Endothelial cell of umbilical vein (primary cell): ENCODE measurements at regions not wholly inside any gene's neighbourhood (a gene's known extent, or its start where the extent isn't known, plus 50 kb on each side); places are given as distances from the start of the nearest gene placed in this dataset.

Source experiments
- BruUV-seq: library from RNA; stranded (reverse); fragments of 400-500 nt; replicated peaks from 2 replicates; lab custom pipeline; 2021; lab: Mats Ljungman, UMichigan
- CTCF ChIA-PET: fragments of 300-600, 350-600 bp; sonication (Branson Sonifier 250); formaldehyde crosslinking; loops from one replicate; lab custom pipeline; 2021; ENCODE audit warnings: antibody characterized with exemption, inconsistent platforms; lab: Charles Lee
- POLR2A ChIA-PET: fragments of 300-600, 350-600 bp; sonication (Branson Sonifier 250); formaldehyde crosslinking; loops from one replicate; lab custom pipeline; 2021; ENCODE audit warnings: antibody characterized with exemption, inconsistent platforms; lab: Charles Lee
- DNase-seq: peaks from one replicate; pipeline ENCODE4 v3.0.0-alpha.2; 2011; ENCODE audit warnings: low read depth, low spot score
- FAIRE-seq: peaks from 2 replicates; lab custom pipeline; 2011; peaks lifted over from hg19 to GRCh38; lab: Jason Lieb, UNC
- H2AFZ ChIP-seq: 2 replicates; pipeline ENCODE4 v1.6.0; 2012; ENCODE audit warnings: low read depth, low read length, control low read depth, inconsistent platforms
- H3K27ac ChIP-seq: 2 replicates; pipeline ENCODE4 v1.5.1; 2011; ENCODE audit warnings: low read depth, mild to moderate bottlenecking, control low read depth, low read length, moderate library complexity; ENCODE audit not compliant: insufficient read depth
- H3K27me3 ChIP-seq, 2 experiments: 2 replicates each; pipeline versions ENCODE4 v1.6.0 to v1.6.1; 2011; ENCODE audit warnings: low read length in 2 of 2, mixed read lengths in 1 of 2; ENCODE audit not compliant: control insufficient read depth in 2 of 2, insufficient read depth in 2 of 2
- H3K36me3 ChIP-seq, 2 experiments: 2 replicates in 1 of 2; 3 replicates in 1 of 2; pipeline ENCODE4 v1.5.1; 2011; ENCODE audit warnings: low read length in 2 of 2, mild to moderate bottlenecking in 1 of 2, moderate library complexity in 1 of 2; ENCODE audit not compliant: control insufficient read depth in 2 of 2, insufficient read depth in 2 of 2; ENCODE audit errors: extremely low read depth in 1 of 2
- H3K4me1 ChIP-seq: 3 replicates; pipeline ENCODE4 v1.5.1; 2011; ENCODE audit warnings: mild to moderate bottlenecking, low read length; ENCODE audit not compliant: control insufficient read depth, insufficient read depth; ENCODE audit errors: extremely low read depth
- H3K4me2 ChIP-seq: 2 replicates; pipeline ENCODE4 v1.6.1; 2011; ENCODE audit warnings: low read length, control low read depth, mixed read lengths; ENCODE audit not compliant: insufficient read depth
- H3K4me3 ChIP-seq, 3 experiments: fragments of 200-600 bp in 1 of 3; sonication (generic), shearing (Covaris generic) in 1 of 3; replicated peaks in 1 of 3; 2 replicates each; pipeline ENCODE4 v1.5.1; 2011 to 2016; ENCODE audit warnings: control low read depth in 3 of 3, low read length in 3 of 3, mild to moderate bottlenecking in 2 of 3, inconsistent platforms in 1 of 3, low read depth in 1 of 3, moderate library complexity in 1 of 3; ENCODE audit not compliant: insufficient read depth in 1 of 3
- H3K79me2 ChIP-seq: 2 replicates; pipeline ENCODE4 v1.6.0; 2012; ENCODE audit warnings: low read length, inconsistent platforms; ENCODE audit not compliant: control insufficient read depth, insufficient read depth
- H3K9ac ChIP-seq: replicated peaks from 2 replicates; pipeline ENCODE3; 2011; ENCODE audit warnings: low read length, control low read depth; ENCODE audit not compliant: insufficient read depth; ENCODE audit errors: extremely low read depth
- H3K9me1 ChIP-seq: replicated peaks from 3 replicates; pipeline ENCODE4 v1.6.0; 2011; ENCODE audit warnings: mild to moderate bottlenecking, low read length; ENCODE audit not compliant: control insufficient read depth, insufficient read depth; ENCODE audit errors: extremely low read depth
- H3K9me3 ChIP-seq: replicated peaks from 2 replicates; pipeline ENCODE4 v1.5.1; 2012; ENCODE audit warnings: low read length, inconsistent platforms; ENCODE audit not compliant: control insufficient read depth, insufficient read depth
- H4K20me1 ChIP-seq: replicated peaks from 2 replicates; pipeline ENCODE3; 2011; ENCODE audit warnings: mild to moderate bottlenecking, low read length; ENCODE audit not compliant: control insufficient read depth, insufficient read depth; ENCODE audit errors: extremely low read depth
- CTCF ChIP-seq, 2 donors: IDR thresholded peaks; 1 replicate in 1 of 2; 2 replicates in 1 of 2; pipeline ENCODE4 v1.5.1; 2011; ENCODE audit warnings: low read length in 2 of 2, mild to moderate bottlenecking in 2 of 2, moderate library complexity in 2 of 2, control low read depth in 1 of 2, inconsistent platforms in 1 of 2, low read depth in 1 of 2; ENCODE audit not compliant: insufficient read depth in 1 of 2; ENCODE audit errors: extremely low read depth in 1 of 2
- EZH2 ChIP-seq: IDR thresholded peaks from 2 replicates; pipeline ENCODE4 v1.6.1; 2012; ENCODE audit warnings: borderline replicate concordance, low read depth, mild to moderate bottlenecking, moderate library complexity, low read length, inconsistent platforms; ENCODE audit not compliant: severe bottlenecking
- FOS ChIP-seq: IDR thresholded peaks from 2 replicates; pipeline ENCODE4 v1.6.1; 2011; ENCODE audit warnings: mild to moderate bottlenecking, low read length, moderate library complexity, borderline replicate concordance; ENCODE audit not compliant: insufficient read depth
- GATA2 ChIP-seq: IDR thresholded peaks from 2 replicates; pipeline ENCODE4 v1.7.0; 2011; ENCODE audit warnings: low read depth, mild to moderate bottlenecking, moderate library complexity, mixed read lengths, low read length; ENCODE audit not compliant: insufficient read length, insufficient read depth
- JUN ChIP-seq: IDR thresholded peaks from 2 replicates; pipeline ENCODE4 v1.6.1; 2011; ENCODE audit warnings: borderline replicate concordance, low read depth; ENCODE audit not compliant: insufficient read length, insufficient read depth
- MAX ChIP-seq: IDR thresholded peaks from 2 replicates; pipeline ENCODE4 v1.6.1; 2011; ENCODE audit not compliant: insufficient read depth, insufficient read length
- MYC ChIP-seq: IDR thresholded peaks from one replicate; pipeline ENCODE4 v1.6.1; 2011; ENCODE audit warnings: mild to moderate bottlenecking, low read depth, low read length
- POLR2A ChIP-seq: IDR thresholded peaks from 2 replicates; pipeline ENCODE4 v1.6.1; 2012; ENCODE audit warnings: low read depth, mild to moderate bottlenecking, control low read depth, low read length
- POLR2AphosphoS5 ChIP-seq: IDR thresholded peaks from 2 replicates; pipeline ENCODE4 v1.6.1; 2012; ENCODE audit warnings: low read depth, mild to moderate bottlenecking, control low read depth, low read length, moderate library complexity; ENCODE audit not compliant: insufficient read depth
- dilution Hi-C: fragments of 300-500 bp; cut with MboI; formaldehyde crosslinking; loops from one replicate; pipeline ENCODE4 v1.15.0; 2019; ENCODE audit warnings: low sequenced_read_pairs; ENCODE audit not compliant: extremely low pct_ligation_motif_present
- intact Hi-C: fragments of 100-400 bp; cut with micrococcal nuclease; formaldehyde crosslinking; loops from one replicate; pipeline ENCODE4 v1.10.0; 2022

GRCh38 chr18:78924301-78924700, 55.3 kb upstream of the SALL3 start:
- no peak overlapping the region for H3K4me3 ChIP-seq
- peaks cover 5% of the 10 kb centered on the region for H3K9me3 ChIP-seq
- CTCF ChIA-PET: no interaction called here
- BruUV-seq: no TSS peak
- H3K79me2 ChIP-seq: no peaks in the 10 kb centered on the region
- FAIRE-seq: no peak
- TF ChIP-seq GATA2: no peak
- TF ChIP-seq MYC: no peak
- TF ChIP-seq CTCF (IDR thresholded peaks at IDR 0.05; ENCODE audit: extremely low read depth in 1 of 2, insufficient read depth in 1 of 2, low read depth in 1 of 2, low read length in 2 of 2): no peak
- TF ChIP-seq JUN: no peak
- no peak for TF ChIP-seq POLR2AphosphoS5
- no peak for TF ChIP-seq POLR2A
- TF ChIP-seq FOS: no peak
- TF ChIP-seq MAX: no peak
- no peak for TF ChIP-seq EZH2
- no peaks in the 10 kb centered on the region for H3K36me3 ChIP-seq
- H2AFZ ChIP-seq: no peak overlapping the region
- H3K27ac ChIP-seq: no peak overlapping the region
- no peak overlapping the region for H3K9ac ChIP-seq
- dilution Hi-C loops (no loop called here), intact Hi-C loops (no loop called here)
- no peaks in the 10 kb centered on the region for H3K9me1 ChIP-seq
- DNase-seq: no peak
- no peaks in the 10 kb centered on the region for H4K20me1 ChIP-seq
- H3K4me1 ChIP-seq: no peaks in the 10 kb centered on the region
- H3K27me3 ChIP-seq: no peaks in the 10 kb centered on the region
- no peak overlapping the region for H3K4me2 ChIP-seq
- POLR2A ChIA-PET: no interaction called here
